ENCODE measurements at regions not wholly inside any gene's neighbourhood (a gene's known extent, or its start where the extent isn't known, plus 50 kb on each side); places are given as distances from the start of the nearest gene placed in this dataset.

- no peak for DNase-seq (ENCODE audit: low read depth)
Observed at GRCh38 chr5:143497749-143498148, 94.3 kb upstream of the NR3C1 start.

DNA sequence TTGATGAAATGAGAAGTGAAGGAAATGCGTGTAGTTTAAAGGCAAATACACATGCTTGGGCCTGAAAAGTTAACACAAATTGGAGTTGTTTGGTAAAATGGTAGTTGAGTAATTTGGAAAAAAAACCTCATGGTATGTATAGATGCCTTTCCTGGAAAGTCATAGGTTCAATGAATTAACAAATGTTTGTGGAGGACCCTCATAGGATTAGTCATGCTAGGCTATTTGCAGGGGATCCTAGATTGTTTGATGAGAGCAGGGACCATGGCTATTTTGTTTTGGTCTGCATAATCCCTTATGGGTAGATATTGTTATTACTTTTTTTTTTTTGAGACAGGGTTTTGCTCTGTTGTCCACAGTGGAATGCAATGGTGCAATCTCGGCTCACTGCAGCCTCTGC is 93.5 kb upstream of the NR3C1 start:
- DNase-seq (ENCODE audit: low read depth): no peak

GRCh38 chr5:143495821-143496275 is 92.4 kb upstream of the NR3C1 start:
- no peak for DNase-seq (ENCODE audit: low read depth)

GRCh38 chr5:143495110-143495509 is 91.6 kb upstream of the NR3C1 start:
- DNase-seq (ENCODE audit: low read depth): no peak

GRCh38 chr5:143494595-143494994 is 91.1 kb upstream of the NR3C1 start:
- DNase-seq (ENCODE audit: low read depth): no peak

DNA sequence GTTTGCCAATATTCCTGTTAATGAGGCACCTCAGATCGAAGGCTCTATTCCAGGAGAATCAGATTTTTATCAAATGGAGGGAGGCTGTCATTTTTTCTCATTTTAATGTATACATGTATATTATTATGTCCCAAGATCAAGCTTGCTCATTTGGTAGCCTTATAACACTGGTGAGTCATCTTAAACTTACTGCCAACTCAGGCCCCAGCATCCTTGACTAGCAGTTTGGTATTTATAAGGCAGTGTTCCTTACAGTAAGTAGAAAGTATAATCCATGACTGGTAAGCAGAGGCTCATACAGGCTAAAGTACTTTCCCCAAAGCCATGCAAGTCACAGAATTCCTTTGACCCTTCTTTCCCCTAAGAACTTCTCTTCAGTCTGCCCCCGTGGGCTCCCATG is 90.7 kb upstream of the NR3C1 start:
- DNase-seq (ENCODE audit: low read depth): no peak

GRCh38 chr5:143492783-143493182 is 89.3 kb upstream of the NR3C1 start:
- DNase-seq (ENCODE audit: low read depth): no peak

- no peak for DNase-seq (ENCODE audit: low read depth)
Observed at GRCh38 chr5:143491646-143492045, 88.2 kb upstream of the NR3C1 start.

GRCh38 chr5:143488381-143488780 is 84.9 kb upstream of the NR3C1 start:
- no peak for DNase-seq (ENCODE audit: low read depth)

GRCh38 chr5:143484601-143485000 is 81.1 kb upstream of the NR3C1 start:
- DNase-seq (ENCODE audit: low read depth): no peak

- DNase-seq (ENCODE audit: low read depth): no peak
Observed at GRCh38 chr5:143481697-143482531, 78.4 kb upstream of the NR3C1 start.

- DNase-seq (ENCODE audit: low read depth): no peak
Observed at GRCh38 chr5:143480001-143480400, 76.5 kb upstream of the NR3C1 start.

GRCh38 chr5:143479394-143479793 is 75.9 kb upstream of the NR3C1 start:
- DNase-seq (ENCODE audit: low read depth): no peak

DNA sequence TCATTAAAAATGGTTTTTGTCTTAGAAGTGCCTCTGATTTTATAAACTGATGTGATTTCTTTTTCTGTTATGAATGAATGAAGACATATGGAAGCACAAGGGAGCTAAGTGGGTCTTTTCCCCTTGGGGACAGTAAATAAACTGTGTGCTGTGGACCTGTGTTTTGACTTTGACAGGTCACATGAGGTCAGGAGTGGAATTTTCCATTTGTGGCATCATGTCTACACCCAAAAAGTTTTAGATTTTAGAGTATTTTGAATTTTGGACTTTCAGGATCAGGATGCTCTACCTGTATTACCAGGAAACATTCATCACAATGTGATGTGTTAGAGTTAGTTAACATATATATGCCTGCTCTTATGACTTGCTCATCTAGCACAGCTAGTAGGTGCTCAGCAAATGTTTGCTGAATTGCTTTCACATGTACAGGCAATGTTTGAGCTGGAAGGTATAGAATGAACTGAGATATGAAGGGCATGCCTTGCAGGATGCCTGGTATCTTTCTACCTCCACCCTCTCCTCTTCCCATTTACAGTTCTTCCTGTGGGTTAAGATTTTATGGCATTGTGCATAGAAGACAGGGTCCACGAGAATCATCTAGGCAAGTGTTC is 73.2 kb upstream of the NR3C1 start:
- no peak for DNase-seq (ENCODE audit: low read depth)

DNA sequence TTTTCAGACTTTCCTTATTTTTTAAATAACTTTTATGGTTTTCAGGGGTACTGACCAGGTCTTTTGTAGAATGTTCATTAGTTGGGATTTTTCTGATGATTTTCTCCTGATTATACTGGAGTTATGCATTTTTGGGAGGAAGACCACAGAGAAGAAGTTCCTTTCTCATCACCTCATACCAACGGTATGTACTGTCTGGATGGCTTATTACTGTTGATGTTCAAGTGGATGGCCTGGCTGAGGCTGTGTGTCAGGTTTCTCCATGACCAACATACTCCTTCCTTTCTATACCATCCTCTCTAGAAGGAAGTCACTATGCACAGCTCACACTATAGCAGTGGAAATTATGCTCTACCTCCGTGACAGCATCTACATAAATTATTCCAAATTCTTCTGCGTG is 71.1 kb upstream of the NR3C1 start:
- DNase-seq (ENCODE audit: low read depth): no peak

DNA sequence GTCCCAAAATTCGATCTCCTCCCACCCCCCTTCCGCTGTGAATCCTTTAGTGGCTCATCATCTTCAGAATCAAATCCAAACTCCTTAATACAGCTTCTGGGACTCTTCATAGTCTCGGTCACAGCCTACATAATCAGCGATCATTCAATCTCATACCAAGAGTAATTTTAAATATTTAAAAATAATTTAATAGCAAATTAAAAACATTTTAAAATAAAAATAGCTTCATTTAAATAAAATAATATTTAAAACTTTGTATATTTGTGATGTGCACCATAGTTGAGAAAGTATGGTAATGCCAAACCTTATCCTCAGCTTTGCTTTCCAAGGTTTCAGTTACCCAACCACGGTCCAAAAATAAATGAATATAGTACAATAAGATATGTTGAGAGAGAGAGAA is 70.0 kb upstream of the NR3C1 start:
- no peak for DNase-seq (ENCODE audit: low read depth)

DNA sequence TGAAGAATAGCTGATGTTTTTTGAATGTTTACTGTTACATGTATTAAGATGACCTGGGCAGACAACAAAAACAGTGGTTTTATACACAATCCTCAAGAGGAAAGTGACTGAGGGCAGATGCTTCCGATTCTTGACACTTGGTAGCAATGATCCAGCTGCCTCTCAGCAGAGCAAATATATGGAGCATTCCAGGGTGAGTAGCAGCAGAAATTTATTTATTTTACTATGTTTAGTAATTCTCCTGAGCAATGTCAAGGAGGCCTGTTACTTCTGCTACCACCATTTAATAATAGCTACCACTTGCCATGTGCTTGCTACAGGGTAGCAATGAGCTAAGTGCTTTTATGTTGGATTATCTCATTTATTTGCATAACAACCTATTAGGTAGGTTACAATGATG is 69.1 kb upstream of the NR3C1 start:
- DNase-seq (ENCODE audit: low read depth): no peak

DNA sequence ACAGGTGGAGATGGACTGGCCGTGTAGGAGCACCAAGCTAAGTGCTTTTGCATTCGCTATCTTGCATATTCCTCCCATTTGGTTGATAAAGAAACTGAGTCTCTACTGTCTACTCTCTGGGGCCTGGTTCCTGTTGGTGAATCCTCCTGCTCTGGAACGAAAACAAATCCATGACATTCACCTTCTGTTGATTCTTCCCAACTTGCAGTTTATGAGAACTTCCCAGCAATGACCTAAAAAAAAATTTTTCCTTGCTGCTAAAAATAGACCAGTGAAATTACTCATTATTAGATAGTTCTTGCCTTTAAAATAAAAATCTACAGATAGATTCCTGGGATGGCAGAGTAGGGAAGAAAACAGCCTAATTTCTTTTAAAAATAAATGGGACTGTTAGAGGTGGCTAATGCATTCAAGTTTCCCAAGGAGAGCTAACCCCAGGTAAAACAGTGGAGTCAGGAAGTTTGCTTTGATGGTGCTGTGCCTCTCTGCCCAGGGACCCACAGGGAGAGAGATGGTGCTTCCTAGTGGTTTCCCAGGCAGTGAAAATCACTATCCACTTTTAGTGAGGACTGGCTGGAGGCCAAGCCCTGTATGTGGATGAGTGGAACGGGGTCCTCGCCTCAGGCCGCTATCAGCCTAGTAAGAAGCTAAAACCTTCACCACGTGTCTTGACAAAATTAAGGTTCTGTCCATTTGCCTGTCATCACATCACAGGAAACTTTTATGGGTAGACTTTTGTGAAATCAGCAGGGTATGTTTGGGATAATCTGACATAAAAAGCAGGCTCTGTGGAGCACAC is 68.4 kb upstream of the NR3C1 start:
- no peak for DNase-seq (ENCODE audit: low read depth)

- peak; percentile 9 for DNase-seq (ENCODE audit: low read depth)
Observed at GRCh38 chr5:143471041-143471509, 67.6 kb upstream of the NR3C1 start.

DNA sequence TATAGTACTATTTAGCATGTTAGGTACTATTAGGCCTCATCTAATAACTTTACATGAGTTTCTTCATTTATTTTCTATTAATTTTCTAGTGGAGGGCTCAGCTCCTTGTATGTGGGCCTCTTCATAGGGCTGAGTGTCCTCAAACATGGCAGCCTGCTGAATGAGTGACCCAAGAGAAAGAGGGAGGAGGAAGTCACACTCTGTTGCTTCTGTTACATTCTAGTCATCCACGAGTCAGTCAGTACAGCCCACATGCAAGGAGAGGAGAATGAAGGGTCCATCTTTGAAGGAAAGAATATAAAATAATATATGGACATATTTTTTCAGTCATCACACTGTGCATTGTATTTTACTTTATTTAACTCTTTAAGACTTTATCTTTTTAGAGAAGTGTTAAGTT is 66.6 kb upstream of the NR3C1 start:
- no peak for DNase-seq (ENCODE audit: low read depth)

- no peak for DNase-seq (ENCODE audit: low read depth)
Observed at GRCh38 chr5:143469125-143469524, 65.6 kb upstream of the NR3C1 start.

- DNase-seq (ENCODE audit: low read depth): no peak
Observed at GRCh38 chr5:143466632-143467031, 63.1 kb upstream of the NR3C1 start.

All from HS-27A (cell line).